Fibroblast of villous mesenchyme (primary cell): ENCODE measurements at regions not wholly inside any gene's neighbourhood (a gene's known extent, or its start where the extent isn't known, plus 50 kb on each side); places are given as distances from the start of the nearest gene placed in this dataset.

Source experiments
- DNase-seq: peaks from one replicate; pipeline ENCODE4 v3.0.0-alpha.2; 2010; ENCODE audit warnings: low read depth
- H3K4me3 ChIP-seq: 2 replicates; pipeline ENCODE4 v1.5.1; 2011; ENCODE audit warnings: low read depth, mild to moderate bottlenecking, low read length
- CTCF ChIP-seq: IDR thresholded peaks from 2 replicates; pipeline ENCODE4 v1.5.1; 2012; ENCODE audit warnings: low read depth, mild to moderate bottlenecking, low read length; ENCODE audit not compliant: insufficient read depth

GRCh38 chr22:49566693-49567092, 261.0 kb downstream of the BRD1 start:
- TF ChIP-seq CTCF = no peak
- DNase-seq = no peak
- H3K4me3 ChIP-seq = no peak overlapping the region

- DNase-seq = no peak
- no peak overlapping the region for H3K4me3 ChIP-seq
- no peak for TF ChIP-seq CTCF
Measured at GRCh38 chr22:49566141-49566541, 261.5 kb downstream of the BRD1 start.

- DNase-seq = no peak
Measured at GRCh38 chr22:49565516-49565855, 262.2 kb downstream of the BRD1 start.

GRCh38 chr22:49564666-49565515, 262.8 kb downstream of the BRD1 start:
- H3K4me3 ChIP-seq = no peak overlapping the region
- DNase-seq = no peak
- TF ChIP-seq CTCF = no peak

More at GRCh38 chr22:49565516-49565855, 262.2 kb downstream of the BRD1 start:
- no peak for TF ChIP-seq CTCF
- no peak overlapping the region for H3K4me3 ChIP-seq

- no peak for TF ChIP-seq CTCF
- no peak overlapping the region for H3K4me3 ChIP-seq
- DNase-seq = no peak
Measured at GRCh38 chr22:49564054-49564453, 263.6 kb downstream of the BRD1 start.

- TF ChIP-seq CTCF = no peak
- DNase-seq = no peak
- no peak overlapping the region for H3K4me3 ChIP-seq
Measured at GRCh38 chr22:49562685-49563249, 264.9 kb downstream of the BRD1 start.
